ENCODE measurements at regions not wholly inside any gene's neighbourhood (a gene's known extent, or its start where the extent isn't known, plus 50 kb on each side); places are given as distances from the start of the nearest gene placed in this dataset.

GRCh38 chr5:27594141-27594540 lies 555.8 kb upstream of the CDH9 start:
- Histone ChIP-seq H3K27me3 (no peaks in the 10 kb centered on the region), H3K4me3 (no peak overlapping the region), H3K9me3 (no peaks in the 10 kb centered on the region), H3K36me3 (no peaks in the 10 kb centered on the region), H3K27ac (no peak overlapping the region), H3K4me1 (no peaks in the 10 kb centered on the region)
- TF ChIP-seq POLR2A (IDR thresholded peaks at IDR 0.05) (no peak), CTCF (IDR thresholded peaks at IDR 0.05) (no peak), POLR2AphosphoS5 (IDR thresholded peaks at IDR 0.05; ENCODE audit: insufficient read depth in 1 of 2, low read depth in 1 of 2) (no peak)
- intact Hi-C loops (cut with DNase I) = no loop called here
- no peak for DNase-seq (ENCODE audit: extremely low spot score in 2 of 2)

DNA sequence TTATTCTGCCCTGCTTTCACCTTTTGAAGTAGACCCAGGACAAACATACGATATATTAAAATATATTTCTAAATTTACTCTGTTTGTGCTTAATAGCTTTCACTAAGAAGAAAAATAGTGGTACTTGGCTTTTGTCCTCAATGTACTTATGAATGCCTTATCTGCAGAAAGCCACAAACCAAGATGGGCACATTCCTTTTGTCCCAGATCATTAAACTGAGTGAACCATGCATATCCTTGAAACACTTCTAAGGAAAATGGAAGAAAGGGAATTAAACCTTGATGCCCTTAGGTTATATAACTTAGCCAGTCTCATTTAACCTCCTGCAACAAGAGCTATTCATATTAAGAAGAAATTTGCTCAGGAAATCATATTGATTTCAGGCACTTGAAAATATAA lies 553.8 kb upstream of the CDH9 start:
- no peak for DNase-seq (ENCODE audit: extremely low spot score in 2 of 2)
- Histone ChIP-seq H3K4me3 (no peak overlapping the region), H3K36me3 (no peaks in the 10 kb centered on the region), H3K9me3 (no peaks in the 10 kb centered on the region), H3K4me1 (no peaks in the 10 kb centered on the region), H3K27ac (no peak overlapping the region), H3K27me3 (no peaks in the 10 kb centered on the region)
- intact Hi-C loops (cut with DNase I) = no loop called here
- TF ChIP-seq POLR2A (IDR thresholded peaks at IDR 0.05) (no peak), CTCF (IDR thresholded peaks at IDR 0.05) (no peak), POLR2AphosphoS5 (IDR thresholded peaks at IDR 0.05; ENCODE audit: insufficient read depth in 1 of 2, low read depth in 1 of 2) (no peak)

- DNase-seq (ENCODE audit: extremely low spot score in 2 of 2) = no peak
- no peak for TF ChIP-seq CTCF (IDR thresholded peaks at IDR 0.05)
- no peak for TF ChIP-seq POLR2AphosphoS5 (IDR thresholded peaks at IDR 0.05; ENCODE audit: insufficient read depth in 1 of 2, low read depth in 1 of 2)
- no peak for TF ChIP-seq POLR2A (IDR thresholded peaks at IDR 0.05)
These were observed 552.1 kb upstream of the CDH9 start for GRCh38 chr5:27590503-27590902.

DNA sequence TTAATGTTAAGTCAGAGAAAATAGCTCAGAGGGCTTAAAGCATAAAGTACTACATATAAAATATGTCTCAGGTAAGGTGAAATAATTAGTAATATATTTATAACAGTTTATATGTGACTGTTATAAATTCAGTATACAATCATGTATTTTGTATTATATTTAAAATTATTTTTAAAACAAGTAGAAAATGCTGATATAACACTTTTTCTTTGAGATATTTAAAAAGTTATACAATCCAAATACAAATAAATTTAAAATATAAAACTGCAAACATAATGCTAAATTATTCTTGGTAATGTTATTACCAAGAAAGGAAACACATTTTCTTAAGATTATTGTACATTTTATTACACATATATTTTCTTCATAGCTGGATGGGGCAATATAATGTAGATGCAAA lies 539.9 kb upstream of the CDH9 start:
- TF ChIP-seq CTCF (IDR thresholded peaks at IDR 0.05) (no peak), POLR2AphosphoS5 (IDR thresholded peaks at IDR 0.05; ENCODE audit: insufficient read depth in 1 of 2, low read depth in 1 of 2) (no peak), POLR2A (IDR thresholded peaks at IDR 0.05) (no peak)
- Histone ChIP-seq H3K4me3 (no peak overlapping the region), H3K9me3 (no peaks in the 10 kb centered on the region), H3K4me1 (no peaks in the 10 kb centered on the region), H3K27ac (no peak overlapping the region), H3K36me3 (no peaks in the 10 kb centered on the region), H3K27me3 (no peaks in the 10 kb centered on the region)
- intact Hi-C loops (cut with DNase I) = no loop called here
- DNase-seq (ENCODE audit: extremely low spot score in 2 of 2) = no peak

More at GRCh38 chr5:27590503-27590902, 552.1 kb upstream of the CDH9 start:
- Histone ChIP-seq H3K27ac (no peak overlapping the region), H3K4me1 (no peaks in the 10 kb centered on the region), H3K36me3 (no peaks in the 10 kb centered on the region), H3K27me3 (no peaks in the 10 kb centered on the region), H3K4me3 (no peak overlapping the region), H3K9me3 (no peaks in the 10 kb centered on the region)
- intact Hi-C loops (cut with DNase I) = no loop called here

GRCh38 chr5:27571681-27572080 lies 533.3 kb upstream of the CDH9 start:
- Histone ChIP-seq H3K27ac (no peak overlapping the region), H3K27me3 (no peaks in the 10 kb centered on the region), H3K4me1 (no peaks in the 10 kb centered on the region), H3K9me3 (no peaks in the 10 kb centered on the region), H3K36me3 (no peaks in the 10 kb centered on the region), H3K4me3 (no peak overlapping the region)
- no peak for TF ChIP-seq CTCF (IDR thresholded peaks at IDR 0.05)
- TF ChIP-seq POLR2A (IDR thresholded peaks at IDR 0.05) = no peak
- TF ChIP-seq POLR2AphosphoS5 (IDR thresholded peaks at IDR 0.05; ENCODE audit: insufficient read depth in 1 of 2, low read depth in 1 of 2) = no peak
- DNase-seq (ENCODE audit: extremely low spot score in 2 of 2) = no peak
- intact Hi-C loops (cut with DNase I) = no loop called here
